ENCODE measurements at regions not wholly inside any gene's neighbourhood (a gene's known extent, or its start where the extent isn't known, plus 50 kb on each side); places are given as distances from the start of the nearest gene placed in this dataset.
"Not testable (repeated sequence)": the region's sequence is repeated elsewhere in the genome, so short reads cannot be mapped to it uniquely, and the experiment has no call there.

DNA sequence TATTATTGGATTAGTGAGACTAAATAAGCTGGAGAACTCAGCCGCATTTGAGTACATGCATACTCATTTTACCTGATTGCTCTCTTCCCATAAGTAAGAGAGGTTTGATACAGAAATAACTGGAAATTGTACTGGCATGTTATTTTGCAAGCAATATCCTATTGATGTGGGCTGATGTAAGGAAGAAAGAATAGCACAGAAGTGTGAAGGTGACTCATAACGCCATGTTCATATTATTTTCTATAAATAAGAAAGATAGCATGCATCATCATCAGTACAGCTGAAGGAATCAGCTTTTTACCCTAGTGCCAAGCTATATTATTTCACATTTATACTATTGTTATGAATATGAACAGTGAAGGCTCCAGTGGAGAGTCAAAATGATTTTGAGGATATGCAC lies 138.3 kb upstream of the FAM47A start:
- TF ChIP-seq, protein P1, sequence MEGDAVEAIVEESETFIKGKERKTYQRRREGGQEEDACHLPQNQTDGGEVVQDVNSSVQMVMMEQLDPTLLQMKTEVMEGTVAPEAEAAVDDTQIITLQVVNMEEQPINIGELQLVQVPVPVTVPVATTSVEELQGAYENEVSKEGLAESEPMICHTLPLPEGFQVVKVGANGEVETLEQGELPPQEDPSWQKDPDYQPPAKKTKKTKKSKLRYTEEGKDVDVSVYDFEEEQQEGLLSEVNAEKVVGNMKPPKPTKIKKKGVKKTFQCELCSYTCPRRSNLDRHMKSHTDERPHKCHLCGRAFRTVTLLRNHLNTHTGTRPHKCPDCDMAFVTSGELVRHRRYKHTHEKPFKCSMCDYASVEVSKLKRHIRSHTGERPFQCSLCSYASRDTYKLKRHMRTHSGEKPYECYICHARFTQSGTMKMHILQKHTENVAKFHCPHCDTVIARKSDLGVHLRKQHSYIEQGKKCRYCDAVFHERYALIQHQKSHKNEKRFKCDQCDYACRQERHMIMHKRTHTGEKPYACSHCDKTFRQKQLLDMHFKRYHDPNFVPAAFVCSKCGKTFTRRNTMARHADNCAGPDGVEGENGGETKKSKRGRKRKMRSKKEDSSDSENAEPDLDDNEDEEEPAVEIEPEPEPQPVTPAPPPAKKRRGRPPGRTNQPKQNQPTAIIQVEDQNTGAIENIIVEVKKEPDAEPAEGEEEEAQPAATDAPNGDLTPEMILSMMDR (IDR thresholded peaks at IDR 0.05; ENCODE audit: insufficient read depth in 1 of 2, low read depth in 1 of 2, low read length in 1 of 2, severe bottlenecking in 1 of 2, unreplicated experiment in 1 of 2), result no peak
- Mint-ChIP-seq H3K27ac (ENCODE audit: unreplicated experiment) (no peak overlapping the region), H3K4me3 (ENCODE audit: unreplicated experiment) (no peak overlapping the region), H3K36me3 (ENCODE audit: insufficient read depth, unreplicated experiment) (no peaks in the 10 kb centered on the region), H3K9me3 (ENCODE audit: unreplicated experiment) (no peaks in the 10 kb centered on the region), H3K4me1 (ENCODE audit: low read depth, unreplicated experiment) (peaks cover 6% of the 10 kb centered on the region), H3K27me3 (ENCODE audit: insufficient read depth, unreplicated experiment) (no peaks in the 10 kb centered on the region)
- no peaks in the 10 kb centered on the region for H3K36me3 ChIP-seq (ENCODE audit: control insufficient read depth, insufficient read depth, low read length)
- CTCF ChIA-PET, result no interaction called here
- no peaks in the 10 kb centered on the region for H3K9me3 ChIP-seq
- BruUV-seq (replicated peaks), result no TSS peak
- no peaks in the 10 kb centered on the region for H3K27me3 ChIP-seq (replicated peaks; ENCODE audit: control insufficient read depth, insufficient read depth, low read length)
- no peaks in the 10 kb centered on the region for H3K4me1 ChIP-seq
- intact Hi-C loops (cut with micrococcal nuclease; ENCODE audit: unreplicated experiment), result no loop called here
- DNase-seq, result no peak
- H3K4me3 ChIP-seq (ENCODE audit: low read depth, low read length), result no peak overlapping the region
- POLR2A ChIA-PET, result no interaction called here

DNA sequence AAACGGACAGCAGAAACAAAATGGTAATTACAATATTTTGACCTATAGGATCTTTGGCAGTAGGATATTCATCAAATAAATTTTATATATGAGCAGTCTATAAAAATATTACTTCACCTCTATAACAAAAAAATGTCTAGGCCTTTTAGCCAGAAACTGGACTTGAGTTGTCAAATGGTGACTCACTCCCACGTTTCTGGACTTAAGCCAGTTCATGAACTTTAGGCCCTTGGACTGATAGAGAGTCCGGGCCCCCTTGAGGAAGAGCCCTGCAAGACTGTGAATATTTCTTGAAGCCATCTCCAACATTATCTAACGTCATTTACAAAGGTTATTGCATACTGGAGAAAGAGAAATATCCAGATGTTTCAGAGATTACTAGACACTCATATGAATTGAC lies 106.8 kb upstream of the FAM47A start:
- DNase-seq, result no peak
- intact Hi-C loops (cut with micrococcal nuclease; ENCODE audit: unreplicated experiment), result no loop called here

DNA sequence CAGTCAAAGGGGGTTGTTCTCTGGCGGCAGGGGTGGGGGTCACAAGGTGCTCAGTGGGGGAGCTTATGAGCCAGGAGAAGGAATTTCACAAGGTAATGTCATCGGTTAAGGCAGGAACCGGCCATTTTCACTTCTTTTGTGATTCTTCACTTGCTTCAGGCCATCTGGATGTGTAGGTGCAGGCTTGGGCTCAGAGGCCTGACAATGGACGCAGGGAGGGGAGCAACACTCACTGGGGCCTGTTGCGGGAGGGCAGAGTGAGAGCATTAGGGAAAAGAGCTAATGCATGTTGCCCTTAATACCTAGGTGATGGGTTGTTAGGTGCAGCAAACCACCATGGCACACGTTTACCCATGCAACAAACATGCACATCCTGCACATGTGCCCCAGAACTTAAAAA lies 98.0 kb upstream of the FAM47A start:
- intact Hi-C loops (cut with micrococcal nuclease; ENCODE audit: unreplicated experiment); H3K4me3 ChIP-seq (ENCODE audit: low read depth, low read length); H3K36me3 ChIP-seq (ENCODE audit: control insufficient read depth, insufficient read depth, low read length); DNase-seq; H3K9me3 ChIP-seq; H3K9me3 Mint-ChIP-seq (ENCODE audit: unreplicated experiment); H3K27me3 ChIP-seq (replicated peaks; ENCODE audit: control insufficient read depth, insufficient read depth, low read length); H3K27ac Mint-ChIP-seq (ENCODE audit: unreplicated experiment); H3K36me3 Mint-ChIP-seq (ENCODE audit: insufficient read depth, unreplicated experiment); CTCF ChIA-PET; H3K27me3 Mint-ChIP-seq (ENCODE audit: insufficient read depth, unreplicated experiment); POLR2A ChIA-PET; BruUV-seq (replicated peaks); H3K4me3 Mint-ChIP-seq (ENCODE audit: unreplicated experiment): not testable (repeated sequence)
- peaks cover 11% of the 10 kb centered on the region for H3K4me1 ChIP-seq
- peaks cover 14% of the 10 kb centered on the region for H3K4me1 Mint-ChIP-seq (ENCODE audit: low read depth, unreplicated experiment)

More for the DNA sequence above, 106.8 kb upstream of the FAM47A start:
- Histone ChIP-seq H3K9me3 (no peaks in the 10 kb centered on the region), H3K4me3 (ENCODE audit: low read depth, low read length) (no peak overlapping the region), H3K36me3 (ENCODE audit: control insufficient read depth, insufficient read depth, low read length) (no peaks in the 10 kb centered on the region), H3K27me3 (replicated peaks; ENCODE audit: control insufficient read depth, insufficient read depth, low read length) (no peaks in the 10 kb centered on the region), H3K4me1 (no peaks in the 10 kb centered on the region)
- TF ChIP-seq, protein P1 (IDR thresholded peaks at IDR 0.05; ENCODE audit: insufficient read depth in 1 of 2, low read depth in 1 of 2, low read length in 1 of 2, severe bottlenecking in 1 of 2, unreplicated experiment in 1 of 2), result no peak
- Mint-ChIP-seq H3K27me3 (ENCODE audit: insufficient read depth, unreplicated experiment) (no peaks in the 10 kb centered on the region), H3K27ac (ENCODE audit: unreplicated experiment) (no peak overlapping the region), H3K9me3 (ENCODE audit: unreplicated experiment) (no peaks in the 10 kb centered on the region), H3K4me3 (ENCODE audit: unreplicated experiment) (no peak overlapping the region), H3K36me3 (ENCODE audit: insufficient read depth, unreplicated experiment) (no peaks in the 10 kb centered on the region), H3K4me1 (ENCODE audit: low read depth, unreplicated experiment) (no peaks in the 10 kb centered on the region)
- POLR2A ChIA-PET, result no interaction called here
- CTCF ChIA-PET, result no interaction called here
- BruUV-seq (replicated peaks), result no TSS peak

DNA sequence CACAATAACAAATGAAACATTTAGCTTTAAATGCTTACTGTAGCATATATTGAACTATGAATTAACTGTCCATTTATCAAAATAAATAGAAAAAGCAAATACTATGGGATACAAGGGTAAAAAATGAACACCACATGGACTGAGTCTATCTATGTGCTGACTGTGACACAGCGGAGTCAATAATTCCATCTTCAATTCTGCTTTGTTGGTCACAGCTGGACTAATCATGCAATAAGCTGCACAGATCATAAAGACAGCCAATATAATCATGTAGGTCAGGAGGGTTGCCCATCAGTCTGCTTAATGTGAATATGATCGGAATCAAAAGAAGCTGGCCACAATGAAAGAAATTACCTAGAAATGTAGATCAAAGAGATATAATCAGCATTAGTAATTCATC lies 95.7 kb upstream of the FAM47A start:
- CTCF ChIA-PET, result no interaction called here
- intact Hi-C loops (cut with micrococcal nuclease; ENCODE audit: unreplicated experiment), result no loop called here
- no TSS peak for BruUV-seq (replicated peaks)

More for the DNA sequence above, 95.7 kb upstream of the FAM47A start:
- Mint-ChIP-seq H3K4me1 (ENCODE audit: low read depth, unreplicated experiment) (peaks cover 14% of the 10 kb centered on the region), H3K27ac (ENCODE audit: unreplicated experiment) (no peak overlapping the region), H3K27me3 (ENCODE audit: insufficient read depth, unreplicated experiment) (no peaks in the 10 kb centered on the region), H3K4me3 (ENCODE audit: unreplicated experiment) (no peak overlapping the region), H3K36me3 (ENCODE audit: insufficient read depth, unreplicated experiment) (no peaks in the 10 kb centered on the region), H3K9me3 (ENCODE audit: unreplicated experiment) (no peaks in the 10 kb centered on the region)
- Histone ChIP-seq H3K4me1 (peaks cover 11% of the 10 kb centered on the region), H3K27me3 (replicated peaks; ENCODE audit: control insufficient read depth, insufficient read depth, low read length) (no peaks in the 10 kb centered on the region), H3K9me3 (no peaks in the 10 kb centered on the region), H3K4me3 (ENCODE audit: low read depth, low read length) (no peak overlapping the region), H3K36me3 (ENCODE audit: control insufficient read depth, insufficient read depth, low read length) (no peaks in the 10 kb centered on the region)
- TF ChIP-seq, protein P1 (IDR thresholded peaks at IDR 0.05; ENCODE audit: insufficient read depth in 1 of 2, low read depth in 1 of 2, low read length in 1 of 2, severe bottlenecking in 1 of 2, unreplicated experiment in 1 of 2), result no peak
- no peak for DNase-seq
- POLR2A ChIA-PET, result no interaction called here

Measured in Caco-2 (cell line).